Right ventricle myocardium superior (tissue), 1 donor: ENCODE measurements at regions not wholly inside any gene's neighbourhood (a gene's known extent, or its start where the extent isn't known, plus 50 kb on each side); places are given as distances from the start of the nearest gene placed in this dataset.
"Not testable (repeated sequence)": the region's sequence is repeated elsewhere in the genome, so short reads cannot be mapped to it uniquely, and the experiment has no call there.

Experiments
- ATAC-seq: fragments of 200-7000 bp; cut with Tn5 transposase; one replicate; pipeline ENCODE4 v1.9.1; 2020; ENCODE audit warnings: mild to moderate bottlenecking; ENCODE audit not compliant: poor library complexity
- DNase-seq: peaks from one replicate; pipeline ENCODE4 v3.0.0-alpha.2; 2020
- intact Hi-C: fragments of 100-400 bp; cut with DNase I; formaldehyde crosslinking; loops from one replicate; pipeline ENCODE4 v1.11.2; 2022
- donor health status: DM: no; HTN: yes; CAD: no; lungs with severe emphysema.

GRCh38 chr11:116353589-116353988, 419.2 kb downstream of the BUD13 start:
- no peak for ATAC-seq
- intact Hi-C loops = no loop called here
- no peak for DNase-seq

GRCh38 chr11:116352881-116353280, 419.9 kb downstream of the BUD13 start:
- no peak for ATAC-seq
- intact Hi-C loops = no loop called here

GRCh38 chr11:116348226-116348625, 424.6 kb downstream of the BUD13 start:
- intact Hi-C loops = no loop called here
- DNase-seq (no peak), ATAC-seq (peak; percentile 48)

More at GRCh38 chr11:116352881-116353280, 419.9 kb downstream of the BUD13 start:
- DNase-seq = no peak

GRCh38 chr11:116345575-116345974, 427.2 kb downstream of the BUD13 start:
- ATAC-seq (no peak), DNase-seq (no peak)
- intact Hi-C loops = no loop called here

GRCh38 chr11:116344601-116345000, 428.2 kb downstream of the BUD13 start:
- no peak for DNase-seq
- intact Hi-C loops = no loop called here
- ATAC-seq = no peak

GRCh38 chr11:116343270-116343669, 429.5 kb downstream of the BUD13 start:
- intact Hi-C loops = no loop called here
- no peak for DNase-seq
- no peak for ATAC-seq

DNA sequence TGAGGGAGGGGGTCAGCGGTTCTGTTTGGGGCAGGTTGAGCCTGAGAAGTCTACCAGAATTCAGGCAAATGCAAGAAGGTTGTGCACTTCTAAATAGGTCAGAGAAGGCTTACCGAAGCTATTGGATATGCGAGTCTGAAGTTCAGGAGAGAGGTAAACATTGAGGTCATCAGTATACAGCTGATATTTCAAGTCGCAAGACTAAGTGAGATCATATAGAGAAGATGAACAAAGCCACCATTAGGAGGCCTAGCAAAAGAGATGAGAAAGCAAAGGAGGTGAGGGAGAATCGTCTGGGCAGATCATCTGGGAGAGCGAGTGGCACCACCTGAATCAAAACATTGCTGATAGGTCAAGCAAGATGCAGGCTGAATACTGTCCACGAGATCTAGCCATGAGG, 430.6 kb downstream of the BUD13 start:
- DNase-seq (no peak), ATAC-seq (no peak)
- intact Hi-C loops = no loop called here

DNA sequence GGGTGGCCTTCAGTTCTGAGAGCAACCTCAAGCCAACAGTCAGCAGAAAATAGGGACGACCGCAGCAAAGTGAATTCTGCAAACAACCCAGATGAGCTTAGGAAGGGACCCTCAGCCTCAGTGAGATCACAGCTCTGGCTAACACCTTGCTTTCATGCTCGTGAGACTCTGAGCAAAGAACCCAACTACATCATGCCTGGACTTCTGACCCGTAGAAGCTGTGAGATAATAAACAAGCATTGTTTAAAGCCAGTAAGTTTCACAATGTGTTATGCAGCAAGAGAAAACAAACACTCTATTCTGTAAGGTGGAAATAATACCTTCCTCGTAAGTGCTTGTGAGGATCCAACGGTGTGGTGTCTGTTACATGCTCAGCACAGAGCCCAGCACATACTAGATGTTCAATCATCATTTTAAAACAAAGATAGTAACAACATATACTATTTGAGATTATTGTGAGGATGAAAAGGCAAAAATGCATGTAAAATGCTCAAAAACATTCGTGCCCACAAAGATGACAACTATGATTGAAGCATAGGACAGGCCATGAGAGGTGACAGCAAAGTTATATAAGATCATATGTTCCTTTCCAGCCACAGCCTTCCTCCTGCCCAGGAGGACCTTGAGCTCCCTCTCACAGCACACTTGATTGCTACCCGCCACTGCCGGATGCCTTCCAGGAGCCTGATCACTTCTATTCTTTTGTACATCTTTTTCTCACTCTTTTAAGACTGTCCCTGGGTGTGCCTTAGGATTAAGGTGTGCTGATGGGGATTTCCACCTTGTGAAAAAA, 433.3 kb downstream of the BUD13 start:
- no peak for ATAC-seq
- no peak for DNase-seq
- intact Hi-C loops = no loop called here

GRCh38 chr11:116338500-116338899, 434.3 kb downstream of the BUD13 start:
- intact Hi-C loops, DNase-seq, ATAC-seq: not testable (repeated sequence)

DNA sequence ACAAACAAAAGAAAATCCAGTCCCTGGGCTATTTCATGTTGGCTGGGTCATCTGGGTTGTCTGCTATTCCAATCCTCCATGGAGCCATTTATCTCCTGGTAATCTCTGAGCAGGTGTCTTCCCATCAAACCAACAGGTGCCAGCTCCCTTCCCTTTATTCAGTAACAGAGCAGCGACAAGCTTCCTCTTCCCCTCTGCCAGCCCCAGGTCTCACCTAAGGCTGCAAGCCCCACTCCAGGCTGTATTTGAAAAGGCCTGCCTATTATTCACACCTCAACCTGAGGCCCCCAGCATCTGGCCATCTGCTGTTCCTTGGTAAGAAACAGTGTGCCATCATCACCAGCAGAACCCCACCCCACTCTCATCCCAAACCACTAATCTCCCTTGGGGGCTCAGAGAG, 436.2 kb downstream of the BUD13 start:
- intact Hi-C loops = no loop called here
- DNase-seq = no peak
- ATAC-seq = no peak

DNA sequence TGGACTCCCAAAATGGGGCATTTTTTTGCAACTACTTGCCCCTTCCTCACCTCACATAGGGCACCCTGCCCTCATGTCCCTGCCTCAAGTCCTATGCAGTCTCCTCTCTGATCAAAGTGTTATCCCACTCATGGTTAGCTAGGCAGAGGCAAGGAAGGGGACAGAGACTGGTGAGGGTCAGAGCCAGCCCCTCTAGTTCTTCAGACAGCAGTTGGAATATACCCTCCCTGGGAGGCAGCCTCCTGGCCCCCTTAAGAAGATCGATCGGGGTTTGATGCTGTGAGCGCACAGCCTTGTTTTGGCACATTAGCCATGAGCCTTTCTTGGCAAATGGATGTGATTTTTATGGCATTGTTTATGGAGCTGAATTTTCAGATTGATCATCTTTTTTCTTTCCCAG, 436.9 kb downstream of the BUD13 start:
- intact Hi-C loops = no loop called here
- ATAC-seq = no peak

GRCh38 chr11:116335078-116335477, 437.7 kb downstream of the BUD13 start:
- no peak for DNase-seq
- intact Hi-C loops = no loop called here
- ATAC-seq = no peak

More for the DNA sequence above, 436.9 kb downstream of the BUD13 start:
- no peak for DNase-seq

- DNase-seq = no peak
- ATAC-seq = no peak
- intact Hi-C loops = no loop called here
Measured at GRCh38 chr11:116334596-116334995, 438.2 kb downstream of the BUD13 start.

DNA sequence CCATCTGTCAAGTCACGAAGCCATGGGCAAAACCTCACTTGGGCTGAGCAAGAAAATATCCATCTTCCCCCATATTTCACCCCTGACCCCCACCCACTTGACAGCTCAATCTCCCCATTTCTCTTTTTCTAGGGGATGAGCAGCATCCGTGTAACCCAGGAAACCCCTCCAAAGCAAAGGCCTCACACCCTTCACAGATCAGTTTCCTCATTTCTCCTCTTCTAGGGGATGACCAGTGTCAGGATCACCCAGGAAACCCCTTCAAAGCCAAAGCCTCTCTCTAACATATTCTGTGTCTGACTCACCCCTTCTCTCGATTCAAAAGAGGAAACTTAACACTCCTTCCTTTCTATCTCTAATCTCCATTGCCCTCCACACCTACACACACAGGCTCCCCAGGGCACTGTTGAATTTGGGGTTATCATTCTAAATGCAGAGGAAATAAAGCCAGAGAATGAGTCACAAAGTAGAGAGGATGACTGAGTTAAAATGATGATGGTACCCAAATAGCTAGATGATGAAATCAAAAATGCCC, 439.7 kb downstream of the BUD13 start:
- ATAC-seq (no peak), DNase-seq (no peak)
- intact Hi-C loops = no loop called here

DNA sequence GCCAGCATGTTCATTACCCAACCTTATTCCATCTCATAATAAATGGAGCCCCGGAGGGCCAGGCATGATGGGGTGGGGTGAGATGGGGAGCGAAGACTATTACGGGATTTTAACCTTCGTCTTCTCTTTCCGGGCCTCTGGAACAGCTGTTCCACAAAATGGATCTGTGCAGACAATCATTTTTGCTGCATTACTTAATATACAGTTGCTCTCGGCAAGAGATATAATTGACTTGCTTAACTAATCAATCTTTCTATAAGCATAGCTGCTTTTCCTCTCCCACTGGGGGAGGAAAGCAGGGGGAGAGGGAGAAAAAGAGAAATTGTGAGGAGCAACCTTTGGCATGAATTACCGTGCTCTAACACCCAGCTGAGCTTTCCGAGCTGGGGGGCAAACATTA, 440.4 kb downstream of the BUD13 start:
- ATAC-seq (no peak), DNase-seq (no peak)
- intact Hi-C loops = no loop called here

DNA sequence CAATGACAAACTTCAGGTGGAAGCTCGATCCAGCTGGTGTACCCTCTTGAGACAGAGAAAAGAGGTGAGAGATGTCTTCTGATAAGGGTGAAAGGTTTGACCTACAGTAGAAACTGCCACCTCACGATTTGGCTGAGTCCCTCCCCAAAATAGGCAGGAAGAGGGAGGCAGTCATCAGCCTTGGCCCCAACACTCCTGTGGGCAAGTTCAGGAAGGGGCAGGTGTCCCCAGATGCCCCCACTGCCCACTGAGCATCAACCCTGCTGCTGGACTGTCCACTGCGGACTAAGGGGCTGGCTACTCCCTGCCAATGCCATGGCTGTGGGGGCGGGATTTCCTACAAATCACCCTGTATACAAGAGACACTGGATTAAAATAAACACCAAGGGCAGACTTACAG, 441.4 kb downstream of the BUD13 start:
- DNase-seq = no peak
- no peak for ATAC-seq
- intact Hi-C loops = no loop called here

DNA sequence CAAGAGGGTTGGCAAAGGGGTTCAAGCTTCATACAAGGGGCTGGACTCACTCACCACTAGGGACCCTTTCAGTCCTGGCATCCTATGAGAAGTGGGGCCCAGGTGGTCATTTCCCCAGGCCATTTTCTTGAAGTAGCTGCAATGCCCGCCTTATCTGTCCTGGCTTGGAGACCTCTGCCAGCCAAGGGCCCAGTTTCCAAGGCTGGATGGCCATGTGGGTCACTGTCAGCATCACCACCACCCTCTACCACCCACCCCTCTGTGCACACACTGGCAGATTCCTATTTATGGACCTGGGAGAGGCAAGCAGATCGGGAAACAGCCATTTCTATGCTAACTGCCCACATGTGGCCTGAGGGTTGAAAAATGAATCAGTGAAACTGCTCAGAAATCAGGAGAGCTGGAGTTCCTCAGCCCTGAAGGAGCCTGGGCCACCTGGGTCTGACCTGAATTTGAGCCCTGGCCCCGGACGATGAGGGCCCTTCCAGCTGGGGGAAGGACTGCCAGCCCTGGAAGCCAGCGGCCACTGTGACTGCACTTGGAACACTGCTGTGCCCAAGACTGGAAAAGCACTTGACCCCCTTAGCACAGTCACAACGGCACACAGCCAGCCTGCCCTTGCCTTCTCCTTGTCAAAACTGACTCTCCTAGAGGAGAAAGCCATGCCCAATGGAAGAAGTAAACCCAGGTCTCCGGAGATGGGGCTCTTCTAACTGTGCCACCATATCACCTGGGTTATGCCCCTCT, 442.2 kb downstream of the BUD13 start:
- ATAC-seq = peak; percentile 78
- intact Hi-C loops = no loop called here
- no peak for DNase-seq

DNA sequence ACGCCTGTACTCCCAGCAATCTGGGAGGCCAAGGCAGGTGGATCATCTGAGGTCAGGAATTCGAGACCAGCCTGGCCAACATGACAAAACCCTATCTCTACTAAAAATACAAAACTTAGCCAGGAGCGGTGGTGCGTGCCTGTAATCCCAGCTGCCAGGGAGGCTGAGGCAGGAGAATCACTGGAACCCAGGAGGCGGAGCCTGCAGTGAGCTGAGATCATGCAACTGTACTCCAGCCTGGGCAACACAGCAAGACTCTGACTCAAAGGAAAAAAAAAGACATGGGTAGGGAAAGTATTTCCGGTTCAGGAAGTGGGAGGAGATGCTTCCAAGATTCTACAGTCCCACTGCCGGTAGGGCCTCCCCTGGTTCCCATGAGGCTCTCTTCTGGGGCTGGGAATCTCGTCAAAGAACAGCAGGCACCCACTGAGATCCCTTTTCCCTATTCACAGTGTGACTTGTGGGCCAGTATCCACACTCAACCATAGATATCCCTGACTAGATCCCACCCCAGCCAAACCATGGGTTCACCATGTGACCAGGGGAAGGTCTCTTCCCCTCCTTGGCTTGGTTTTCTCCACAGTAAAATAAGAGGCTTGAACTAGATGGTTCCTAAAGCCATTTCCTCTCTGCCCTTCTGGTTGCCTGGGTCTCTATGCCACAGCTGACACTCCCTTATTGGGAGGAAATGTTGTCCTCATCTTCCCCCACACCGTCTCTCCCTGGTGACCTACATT, 443.3 kb downstream of the BUD13 start:
- intact Hi-C loops = no loop called here
- no peak for ATAC-seq
- DNase-seq = no peak

DNA sequence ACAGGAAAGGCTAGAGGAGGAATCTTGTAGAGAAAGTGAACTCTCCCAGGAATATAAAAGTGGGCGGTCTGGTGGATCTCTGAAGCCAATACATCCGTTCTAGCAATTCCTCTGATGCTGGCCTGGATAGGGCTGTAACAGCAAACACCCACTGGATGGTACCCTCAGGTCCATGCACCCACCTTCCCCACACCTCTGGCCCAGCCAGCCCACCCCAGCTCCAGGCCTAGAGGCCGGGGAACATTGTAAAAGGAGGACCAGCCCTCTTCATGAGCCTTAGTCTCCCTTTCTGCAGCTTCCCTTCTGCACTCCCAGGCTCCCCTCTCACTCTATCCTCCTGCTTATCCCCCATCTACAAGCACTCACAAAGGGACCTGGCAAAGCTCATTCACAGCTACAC, 443.9 kb downstream of the BUD13 start:
- ATAC-seq = no peak
- no peak for DNase-seq
- intact Hi-C loops = no loop called here
